MCF 10A (cell line): ENCODE measurements at regions not wholly inside any gene's neighbourhood (a gene's known extent, or its start where the extent isn't known, plus 50 kb on each side); places are given as distances from the start of the nearest gene placed in this dataset.

Experiments
- BruUV-seq: library from RNA; stranded (reverse); fragments of 400-500 nt; replicated peaks from 2 replicates; lab custom pipeline; 2021; lab: Mats Ljungman, UMichigan
- CTCF ChIA-PET: fragments of 300-600 bp; sonication (Branson Sonifier 250); formaldehyde crosslinking; extraction: SDS; loops from one replicate; lab custom pipeline; 2021; ENCODE audit warnings: antibody characterized with exemption, inconsistent platforms; lab: Yijun Ruan, JAX
- POLR2A ChIA-PET: fragments of 300-600, 350-650 bp; sonication (Branson Sonifier 250); formaldehyde crosslinking; extraction: SDS; loops from one replicate; lab custom pipeline; 2020; ENCODE audit warnings: antibody characterized with exemption, inconsistent platforms; lab: Yijun Ruan, JAX
- DNase-seq: peaks from one replicate; pipeline ENCODE4 v3.0.0-alpha.2; 2018; ENCODE audit not compliant: unreplicated experiment
- H3K27ac Mint-ChIP-seq: one replicate; pipeline ENCODE4 v1.8.0; 2022; ENCODE audit warnings: mild to moderate bottlenecking, low read depth, mixed read lengths; ENCODE audit not compliant: unreplicated experiment
- H3K27me3 Mint-ChIP-seq: one replicate; pipeline ENCODE4 v1.8.0; 2022; ENCODE audit warnings: mixed read lengths; ENCODE audit not compliant: insufficient read depth, unreplicated experiment
- H3K36me3 Mint-ChIP-seq: one replicate; pipeline ENCODE4 v1.8.0; 2022; ENCODE audit warnings: mild to moderate bottlenecking, moderate library complexity, mixed read lengths; ENCODE audit not compliant: insufficient read depth, unreplicated experiment
- H3K4me1 Mint-ChIP-seq: one replicate; pipeline ENCODE4 v1.8.0; 2022; ENCODE audit warnings: mixed read lengths; ENCODE audit not compliant: insufficient read depth, unreplicated experiment
- H3K4me3 Mint-ChIP-seq: one replicate; pipeline ENCODE4 v1.8.0; 2022; ENCODE audit warnings: mild to moderate bottlenecking, moderate library complexity, mixed read lengths; ENCODE audit not compliant: unreplicated experiment
- H3K9me3 Mint-ChIP-seq: one replicate; pipeline ENCODE4 v1.8.0; 2022; ENCODE audit warnings: mixed read lengths; ENCODE audit not compliant: unreplicated experiment
- CTCF ChIP-seq: fragments of 200-600 bp; IDR thresholded peaks from one replicate; pipeline ENCODE4 v1.8.0; 2022; ENCODE audit warnings: antibody characterized with exemption, mild to moderate bottlenecking; ENCODE audit not compliant: unreplicated experiment
- intact Hi-C: fragments of 100-400 bp; cut with micrococcal nuclease; formaldehyde crosslinking; loops from 2 replicates; pipeline ENCODE4 v1.14.1; 2022

- BruUV-seq = no TSS peak
- POLR2A ChIA-PET = no interaction called here
Measured at GRCh38 chr5:171578829-171579491, 159.5 kb downstream of the FGF18 start.

GRCh38 chr5:171579976-171580411, 160.5 kb downstream of the FGF18 start:
- no peaks in the 10 kb centered on the region for H3K4me1 Mint-ChIP-seq
- no peak for DNase-seq
- H3K9me3 Mint-ChIP-seq = no peaks in the 10 kb centered on the region
- H3K36me3 Mint-ChIP-seq = no peaks in the 10 kb centered on the region
- ChIA-PET CTCF (interaction anchor here (0.5 to 0.8 kb wide), 4 partner anchors 15 to 242 kb away, joined by 3 to 8 read pairs (median 4); no protein-coding TSS in a partner anchor), POLR2A (interaction anchor here (0.8 to 1.3 kb wide), 2 partner anchors 8 to 9 kb away, joined by 3 read pairs; no protein-coding TSS in a partner anchor)
- no peak for TF ChIP-seq CTCF
- no peak overlapping the region for H3K27ac Mint-ChIP-seq
- H3K4me3 Mint-ChIP-seq = no peak overlapping the region
- H3K27me3 Mint-ChIP-seq = peaks cover 30% of the 10 kb centered on the region
- no TSS peak for BruUV-seq
- intact Hi-C loops = no loop called here

More at GRCh38 chr5:171578829-171579491, 159.5 kb downstream of the FGF18 start:
- CTCF ChIA-PET = no interaction called here
- no peak overlapping the region for H3K4me3 Mint-ChIP-seq
- no peaks in the 10 kb centered on the region for H3K36me3 Mint-ChIP-seq
- intact Hi-C loops = no loop called here
- no peak for DNase-seq
- H3K9me3 Mint-ChIP-seq = no peaks in the 10 kb centered on the region
- no peak overlapping the region for H3K27ac Mint-ChIP-seq
- peaks cover 20% of the 10 kb centered on the region for H3K27me3 Mint-ChIP-seq
- no peak for TF ChIP-seq CTCF
- H3K4me1 Mint-ChIP-seq = no peaks in the 10 kb centered on the region

GRCh38 chr5:171580502-171581265, 161.2 kb downstream of the FGF18 start:
- Mint-ChIP-seq H3K9me3 (no peaks in the 10 kb centered on the region), H3K27me3 (peaks cover 32% of the 10 kb centered on the region), H3K36me3 (no peaks in the 10 kb centered on the region), H3K4me1 (no peaks in the 10 kb centered on the region), H3K27ac (no peak overlapping the region), H3K4me3 (no peak overlapping the region)
- POLR2A ChIA-PET = interaction anchor here (0.8 to 1.3 kb wide), 2 partner anchors 8 to 9 kb away, joined by 3 read pairs; no protein-coding TSS in a partner anchor
- no peak for TF ChIP-seq CTCF
- intact Hi-C loops = no loop called here
- DNase-seq = no peak
- CTCF ChIA-PET = no interaction called here
- BruUV-seq = no TSS peak

GRCh38 chr5:171581781-171582180, 162.3 kb downstream of the FGF18 start:
- intact Hi-C loops = no loop called here
- peaks cover 42% of the 10 kb centered on the region for H3K27me3 Mint-ChIP-seq
- CTCF ChIA-PET = interaction anchor here (0.6 kb wide), 1 partner anchor 9 kb away, joined by 3 read pairs; no protein-coding TSS in a partner anchor

More at GRCh38 chr5:171581781-171582180, 162.3 kb downstream of the FGF18 start:
- no peaks in the 10 kb centered on the region for H3K36me3 Mint-ChIP-seq
- BruUV-seq = no TSS peak
- H3K9me3 Mint-ChIP-seq = no peaks in the 10 kb centered on the region
- POLR2A ChIA-PET = no interaction called here
- no peaks in the 10 kb centered on the region for H3K4me1 Mint-ChIP-seq
- no peak for DNase-seq
- no peak for TF ChIP-seq CTCF
- no peak overlapping the region for H3K4me3 Mint-ChIP-seq
- no peak overlapping the region for H3K27ac Mint-ChIP-seq
